ENCODE measurements at regions not wholly inside any gene's neighbourhood (a gene's known extent, or its start where the extent isn't known, plus 50 kb on each side); places are given as distances from the start of the nearest gene placed in this dataset.

- Histone ChIP-seq H3K4me3 (no peak overlapping the region), H3K27ac (no peak overlapping the region), H3K36me3 (no peaks in the 10 kb centered on the region), H3K4me1 (peaks cover 0 to 3% of the 10 kb centered on the region in 2 donors), H3K27me3 (no peaks in the 10 kb centered on the region), H3K9me3 (no peaks in the 10 kb centered on the region)
- no peak for TF ChIP-seq CTCF (IDR thresholded peaks at IDR 0.05)
- ATAC-seq = peak; percentile 33
- intact Hi-C loops (cut with DNase I) = no loop called here
- no peak for DNase-seq
Observed at GRCh38 chr11:110919241-110919922, 207.1 kb upstream of the ARHGAP20 start.

- DNase-seq (no peak), ATAC-seq (no peak)
- intact Hi-C loops (cut with DNase I) = no loop called here
- no peak for TF ChIP-seq CTCF (IDR thresholded peaks at IDR 0.05)
- no peak overlapping the region for H3K27ac ChIP-seq
- no peaks in the 10 kb centered on the region for H3K36me3 ChIP-seq
- peaks cover 0 to 3% of the 10 kb centered on the region in 2 donors for H3K4me1 ChIP-seq
- no peaks in the 10 kb centered on the region for H3K9me3 ChIP-seq
- no peaks in the 10 kb centered on the region for H3K27me3 ChIP-seq
- H3K4me3 ChIP-seq = no peak overlapping the region
Observed at GRCh38 chr11:110918351-110918750, 206.1 kb upstream of the ARHGAP20 start.

- H3K27ac ChIP-seq = no peak overlapping the region
- H3K4me1 ChIP-seq = peaks cover 0 to 9% of the 10 kb centered on the region in 2 donors
- H3K36me3 ChIP-seq = no peaks in the 10 kb centered on the region
- intact Hi-C loops (cut with DNase I) = no loop called here
- DNase-seq (no peak), ATAC-seq (no peak)
- no peaks in the 10 kb centered on the region for H3K27me3 ChIP-seq
- no peak overlapping the region for H3K4me3 ChIP-seq
- no peaks in the 10 kb centered on the region for H3K9me3 ChIP-seq
- TF ChIP-seq CTCF (IDR thresholded peaks at IDR 0.05) = no peak
Observed at GRCh38 chr11:110912437-110912836, 200.2 kb upstream of the ARHGAP20 start.

- intact Hi-C loops (cut with DNase I) = no loop called here
- DNase-seq = no peak
- no peak for TF ChIP-seq CTCF (IDR thresholded peaks at IDR 0.05)
- H3K4me1 ChIP-seq = peaks cover 0 to 9% of the 10 kb centered on the region in 2 donors
- no peaks in the 10 kb centered on the region for H3K9me3 ChIP-seq
- H3K4me3 ChIP-seq = no peak overlapping the region
- H3K36me3 ChIP-seq = no peaks in the 10 kb centered on the region
- H3K27me3 ChIP-seq = no peaks in the 10 kb centered on the region
- H3K27ac ChIP-seq = no peak overlapping the region
- no peak for ATAC-seq
Observed at GRCh38 chr11:110910384-110910783, 198.1 kb upstream of the ARHGAP20 start.

GRCh38 chr11:110909336-110909735 is 197.1 kb upstream of the ARHGAP20 start:
- Histone ChIP-seq H3K27me3 (no peaks in the 10 kb centered on the region), H3K4me3 (no peak overlapping the region), H3K27ac (no peak overlapping the region), H3K36me3 (no peaks in the 10 kb centered on the region), H3K4me1 (peaks cover 0 to 9% of the 10 kb centered on the region in 2 donors), H3K9me3 (no peaks in the 10 kb centered on the region)
- TF ChIP-seq CTCF (IDR thresholded peaks at IDR 0.05) = no peak
- intact Hi-C loops (cut with DNase I) = no loop called here
- ATAC-seq (no peak), DNase-seq (no peak)
